H9 (cell line): ENCODE measurements at regions not wholly inside any gene's neighbourhood (a gene's known extent, or its start where the extent isn't known, plus 50 kb on each side); places are given as distances from the start of the nearest gene placed in this dataset.
A peak's percentile ranks its signal among the peaks of the same experiment; 100 is the strongest.

Experiments
- DNase-seq: peaks from one replicate; pipeline ENCODE4 v3.0.0-alpha.2; 2017
- H2AFZ ChIP-seq: one replicate; pipeline ENCODE4 v1.6.1; 2013; ENCODE audit warnings: mild to moderate bottlenecking, low read length, control low read depth, moderate library complexity
- H2AK5ac ChIP-seq: 2 replicates; pipeline ENCODE4 v1.6.1; 2013; ENCODE audit warnings: low read length, control low read depth, mixed read lengths; ENCODE audit not compliant: insufficient read length
- H2BK120ac ChIP-seq: one replicate; pipeline ENCODE4 v1.6.1; 2013; ENCODE audit warnings: low read depth, mild to moderate bottlenecking, low read length, control low read depth, inconsistent platforms; ENCODE audit not compliant: poor library complexity, severe bottlenecking
- H2BK12ac ChIP-seq: 2 replicates; pipeline ENCODE4 v1.6.1; 2013; ENCODE audit warnings: low read length, control low read depth, mixed read lengths, low read depth; ENCODE audit not compliant: insufficient read length
- H2BK15ac ChIP-seq: 2 replicates; pipeline ENCODE4 v1.6.1; 2013; ENCODE audit warnings: low read depth, low read length, control low read depth
- H2BK20ac ChIP-seq: one replicate; pipeline ENCODE4 v1.6.1; 2013; ENCODE audit warnings: low read depth, mild to moderate bottlenecking, low read length, control low read depth, inconsistent platforms; ENCODE audit not compliant: poor library complexity, severe bottlenecking
- H2BK5ac ChIP-seq: 2 replicates; pipeline ENCODE4 v1.6.1; 2013; ENCODE audit warnings: low read length, control low read depth, mixed read lengths; ENCODE audit not compliant: insufficient read length
- H3K14ac ChIP-seq: 2 replicates; pipeline ENCODE4 v1.6.1; 2013; ENCODE audit warnings: low read length, control low read depth; ENCODE audit not compliant: insufficient read depth
- H3K18ac ChIP-seq: 2 replicates; pipeline ENCODE4 v1.6.1; 2013; ENCODE audit warnings: low read depth, mild to moderate bottlenecking, mixed read lengths, low read length, control low read depth; ENCODE audit not compliant: insufficient read length
- H3K23ac ChIP-seq: 2 replicates; pipeline ENCODE4 v1.6.1; 2013; ENCODE audit warnings: low read length, control low read depth, mixed read lengths, low read depth; ENCODE audit not compliant: insufficient read length
- H3K23me2 ChIP-seq: 2 replicates; pipeline ENCODE4 v1.6.1; 2013; ENCODE audit warnings: low read depth, mild to moderate bottlenecking, mixed read lengths, low read length, control low read depth; ENCODE audit not compliant: insufficient read length, poor library complexity, severe bottlenecking
- H3K27ac ChIP-seq: 2 replicates; pipeline ENCODE4 v1.5.1; 2013; ENCODE audit warnings: low read length, control low read depth, mixed read lengths, low read depth; ENCODE audit not compliant: insufficient read length
- H3K27me3 ChIP-seq: 2 replicates; pipeline ENCODE4 v1.6.1; 2013; ENCODE audit warnings: low read length, control low read depth, inconsistent platforms; ENCODE audit not compliant: insufficient read depth
- H3K4ac ChIP-seq: 2 replicates; pipeline ENCODE4 v1.6.1; 2013; ENCODE audit warnings: low read depth, mild to moderate bottlenecking, control low read depth, inconsistent platforms, low read length, moderate library complexity
- H3K4me1 ChIP-seq: 2 replicates; pipeline ENCODE4 v1.6.1; 2013; ENCODE audit warnings: low read length, control low read depth, inconsistent platforms; ENCODE audit not compliant: insufficient read depth
- H3K4me2 ChIP-seq: 2 replicates; pipeline ENCODE4 v1.6.1; 2013; ENCODE audit warnings: low read length, control low read depth, mixed read lengths; ENCODE audit not compliant: insufficient read length, insufficient read depth
- H3K56ac ChIP-seq: 2 replicates; pipeline ENCODE4 v1.6.1; 2013; ENCODE audit warnings: low read depth, mild to moderate bottlenecking, mixed read lengths, low read length, control low read depth; ENCODE audit not compliant: insufficient read length
- H3K79me1 ChIP-seq: 2 replicates; pipeline ENCODE4 v1.6.1; 2013; ENCODE audit warnings: low read depth, mild to moderate bottlenecking, moderate library complexity, low read length, control low read depth, inconsistent platforms; ENCODE audit not compliant: insufficient read depth, poor library complexity, severe bottlenecking
- H3K79me2 ChIP-seq: 2 replicates; pipeline ENCODE4 v1.6.1; 2013; ENCODE audit warnings: low read length, control low read depth, inconsistent platforms; ENCODE audit not compliant: insufficient read depth
- H3K9ac ChIP-seq: 2 replicates; pipeline ENCODE4 v1.6.1; 2013; ENCODE audit warnings: low read length, control low read depth, mixed read lengths; ENCODE audit not compliant: insufficient read length; ENCODE audit errors: extremely low read depth
- H3K9me3 ChIP-seq: one replicate; pipeline ENCODE4 v1.6.1; 2013; ENCODE audit warnings: low read depth, low read length, inconsistent platforms; ENCODE audit not compliant: control insufficient read depth
- H3T11ph ChIP-seq: one replicate; pipeline ENCODE4 v1.6.1; 2013; ENCODE audit warnings: mild to moderate bottlenecking, low read length, control low read depth, inconsistent platforms
- H4K20me1 ChIP-seq: one replicate; pipeline ENCODE4 v1.6.1; 2013; ENCODE audit not compliant: control insufficient read depth, insufficient read length, insufficient read depth
- H4K5ac ChIP-seq: 2 replicates; pipeline ENCODE4 v1.6.1; 2013; ENCODE audit warnings: low read depth, mild to moderate bottlenecking, mixed read lengths, low read length, control low read depth; ENCODE audit not compliant: insufficient read length
- H4K8ac ChIP-seq: replicated peaks from 2 replicates; pipeline ENCODE4 v1.6.1; 2013; ENCODE audit warnings: low read length, control low read depth, mixed read lengths, low read depth; ENCODE audit not compliant: insufficient read length
- H4K91ac ChIP-seq: 2 replicates; pipeline ENCODE4 v1.6.1; 2013; ENCODE audit warnings: low read depth, mild to moderate bottlenecking, moderate library complexity, mixed read lengths, low read length, control low read depth; ENCODE audit not compliant: insufficient read length
- H3K27ac Mint-ChIP-seq, 3 experiments: 2 replicates in 2 of 3; 3 replicates in 1 of 3; pipeline ENCODE4 v1.8.0; 2020 to 2021; ENCODE audit warnings: mixed read lengths in 3 of 3, mild to moderate bottlenecking in 1 of 3, moderate library complexity in 1 of 3
- H3K27me3 Mint-ChIP-seq: 2 replicates; pipeline ENCODE4 v1.8.0; 2021; ENCODE audit warnings: low read depth, mild to moderate bottlenecking, moderate library complexity, mixed read lengths
- H3K36me3 Mint-ChIP-seq, 3 experiments: 2 replicates in 2 of 3; 3 replicates in 1 of 3; pipeline ENCODE4 v1.8.0; 2020 to 2021; ENCODE audit warnings: low read depth in 3 of 3, mixed read lengths in 3 of 3; ENCODE audit not compliant: insufficient read depth in 1 of 3
- H3K4me1 Mint-ChIP-seq, 2 experiments: 2 replicates each; pipeline ENCODE4 v1.8.0; 2020; ENCODE audit warnings: mixed read lengths in 2 of 2
- H3K4me3 Mint-ChIP-seq, 2 experiments: 2 replicates in 1 of 2; 3 replicates in 1 of 2; pipeline ENCODE4 v1.8.0; 2020 to 2021; ENCODE audit warnings: mild to moderate bottlenecking in 2 of 2, mixed read lengths in 2 of 2, moderate library complexity in 1 of 2
- H3K9me3 Mint-ChIP-seq, 2 experiments: 2 replicates in 1 of 2; 3 replicates in 1 of 2; pipeline ENCODE4 v1.8.0; 2020; ENCODE audit warnings: mild to moderate bottlenecking in 2 of 2, mixed read lengths in 2 of 2, moderate library complexity in 1 of 2
- WGBS: extraction: QIAGEN DNeasy Blood & Tissue Kit; methylation state at CpG from one replicate; pipeline ENCODE4 v1.1.7; 2013; ENCODE audit warnings: missing lambda C conversion rate, low lambda C conversion rate, mixed read lengths; ENCODE audit not compliant: insufficient read length; ENCODE audit errors: extremely low coverage; 5-methylcytosine and 5-hydroxymethylcytosine counted together
- TF ChIP-seq, protein P1 (sequence below): fragments of 200-600 bp; sonication (generic); conservative IDR thresholded peaks from 3 replicates; pipeline ENCODE4 v1.8.0; 2021; ENCODE audit warnings: antibody characterized with exemption, mild to moderate bottlenecking

DNA sequence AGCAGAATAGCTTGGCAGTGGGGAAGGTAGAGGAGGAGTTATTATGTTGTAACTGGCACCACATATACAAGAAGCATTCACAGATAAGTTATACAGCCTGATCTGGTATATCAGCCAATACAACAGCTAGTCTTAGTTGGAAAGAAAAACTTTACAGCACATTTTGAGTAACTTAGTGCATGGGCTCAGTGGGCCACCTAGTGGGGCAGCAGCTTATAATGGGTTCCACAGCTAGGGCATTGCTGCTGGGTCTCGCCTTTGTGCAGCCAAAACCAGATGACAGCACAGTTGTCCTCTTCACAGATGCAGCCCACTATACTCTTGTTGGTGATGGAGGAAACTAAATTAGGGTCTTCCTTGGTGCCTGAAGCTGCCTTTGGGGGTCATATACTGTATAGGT, 448.1 kb upstream of the RASGEF1B start:
- H2BK120ac ChIP-seq: peak overlapping the region; percentile 67
- no peak overlapping the region for H3K18ac ChIP-seq
- H3T11ph ChIP-seq: no peak overlapping the region
- no peak overlapping the region for H4K91ac ChIP-seq
- no peak overlapping the region; the same call in 1 of the 2 replicates for H3K14ac ChIP-seq
- no peak overlapping the region for H3K4me2 ChIP-seq
- H2BK15ac ChIP-seq: no peak overlapping the region
- H2BK12ac ChIP-seq: no peak overlapping the region
- H3K4ac ChIP-seq: no peak overlapping the region
- TF ChIP-seq, protein P1, sequence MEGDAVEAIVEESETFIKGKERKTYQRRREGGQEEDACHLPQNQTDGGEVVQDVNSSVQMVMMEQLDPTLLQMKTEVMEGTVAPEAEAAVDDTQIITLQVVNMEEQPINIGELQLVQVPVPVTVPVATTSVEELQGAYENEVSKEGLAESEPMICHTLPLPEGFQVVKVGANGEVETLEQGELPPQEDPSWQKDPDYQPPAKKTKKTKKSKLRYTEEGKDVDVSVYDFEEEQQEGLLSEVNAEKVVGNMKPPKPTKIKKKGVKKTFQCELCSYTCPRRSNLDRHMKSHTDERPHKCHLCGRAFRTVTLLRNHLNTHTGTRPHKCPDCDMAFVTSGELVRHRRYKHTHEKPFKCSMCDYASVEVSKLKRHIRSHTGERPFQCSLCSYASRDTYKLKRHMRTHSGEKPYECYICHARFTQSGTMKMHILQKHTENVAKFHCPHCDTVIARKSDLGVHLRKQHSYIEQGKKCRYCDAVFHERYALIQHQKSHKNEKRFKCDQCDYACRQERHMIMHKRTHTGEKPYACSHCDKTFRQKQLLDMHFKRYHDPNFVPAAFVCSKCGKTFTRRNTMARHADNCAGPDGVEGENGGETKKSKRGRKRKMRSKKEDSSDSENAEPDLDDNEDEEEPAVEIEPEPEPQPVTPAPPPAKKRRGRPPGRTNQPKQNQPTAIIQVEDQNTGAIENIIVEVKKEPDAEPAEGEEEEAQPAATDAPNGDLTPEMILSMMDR: no peak
- Mint-ChIP-seq H3K4me1 (no peaks in the 10 kb centered on the region), H3K36me3 (no peaks in the 10 kb centered on the region), H3K4me3 (no peak overlapping the region), H3K27ac (no peak overlapping the region), H3K9me3 (no peaks in the 10 kb centered on the region), H3K27me3 (no peaks in the 10 kb centered on the region)
- H2AK5ac ChIP-seq: no peak overlapping the region
- H3K23me2 ChIP-seq: no peaks in the 10 kb centered on the region
- H3K9ac ChIP-seq: no peak overlapping the region
- H3K56ac ChIP-seq: no peak overlapping the region
- H3K23ac ChIP-seq: no peak overlapping the region
- no peaks in the 10 kb centered on the region for H3K79me2 ChIP-seq
- H3K27me3 ChIP-seq: no peaks in the 10 kb centered on the region; the same call in 1 of the 2 replicates
- no peak overlapping the region for H2AFZ ChIP-seq
- no peak overlapping the region for H4K5ac ChIP-seq
- no CpG with 5 or more reads among the region's 1 CpG for WGBS
- H4K20me1 ChIP-seq: no peaks in the 10 kb centered on the region
- no peak overlapping the region for H2BK20ac ChIP-seq
- H2BK5ac ChIP-seq: no peak overlapping the region
- no peaks in the 10 kb centered on the region for H3K79me1 ChIP-seq
- no peaks in the 10 kb centered on the region for H3K4me1 ChIP-seq
- no peak overlapping the region for H3K27ac ChIP-seq
- no peak for DNase-seq
- no peak overlapping the region for H4K8ac ChIP-seq
- no peaks in the 10 kb centered on the region for H3K9me3 ChIP-seq
